ENCODE measurements at regions not wholly inside any gene's neighbourhood (a gene's known extent, or its start where the extent isn't known, plus 50 kb on each side); places are given as distances from the start of the nearest gene placed in this dataset.
A peak's percentile ranks its signal among the peaks of the same experiment; 100 is the strongest.

- 0% methylated on average over 1 of the region's 2 CpGs for WGBS (ENCODE audit: insufficient coverage)
- ChIA-PET CTCF (interaction anchor here (0.5 to 7.1 kb wide), 8 partner anchors 18 to 555 kb away, joined by 3 to 138 read pairs (median 4); no protein-coding TSS in a partner anchor), POLR2A (no interaction called here)
- DNase-seq, result no peak
- peaks cover 0 to 3% (median 0%) of the 10 kb centered on the region in 5 experiments for H3K27me3 ChIP-seq (replicated peaks in 2 of 5; ENCODE audit: control insufficient read depth in 4 of 5, insufficient read depth in 5 of 5, low read length in 4 of 5)
- peaks cover 0 to 2% (median 0%) of the 10 kb centered on the region in 4 experiments for H3K4me1 ChIP-seq (ENCODE audit: control extremely low read depth in 1 of 4, control insufficient read depth in 4 of 4, insufficient read depth in 4 of 4, low read length in 3 of 4)
- H3K9me3 ChIP-seq (ENCODE audit: control extremely low read depth in 1 of 5, control insufficient read depth in 4 of 5, insufficient read depth in 2 of 5, low read depth in 1 of 5, low read length in 4 of 5), result no peaks in the 10 kb centered on the region
- no peaks in the 10 kb centered on the region for H3K36me3 ChIP-seq (ENCODE audit: control insufficient read depth in 4 of 4, insufficient read depth in 4 of 4, low read length in 3 of 4)
- H3K27ac ChIP-seq (ENCODE audit: insufficient read depth in 1 of 2, low read depth in 1 of 2, low read length in 2 of 2, poor library complexity in 1 of 2, severe bottlenecking in 2 of 2), result no peak overlapping the region
- no peak overlapping the region for H3K4me3 ChIP-seq (ENCODE audit: control insufficient read depth in 1 of 7, extremely low read depth in 1 of 7, insufficient read depth in 4 of 7, low read depth in 2 of 7, low read length in 6 of 7)
These were observed 53.0 kb upstream of the ANKEF1 start for GRCh38 chr20:9981829-9982228.

GRCh38 chr20:9978397-9979004 is 56.3 kb upstream of the ANKEF1 start:
- peak overlapping the region in 1 of 7 experiments; percentile 51 for H3K4me3 ChIP-seq (ENCODE audit: control insufficient read depth in 1 of 7, extremely low read depth in 1 of 7, insufficient read depth in 4 of 7, low read depth in 2 of 7, low read length in 6 of 7)
- H3K27me3 ChIP-seq (replicated peaks in 2 of 5; ENCODE audit: control insufficient read depth in 4 of 5, insufficient read depth in 5 of 5, low read length in 4 of 5), result peaks cover 0 to 3% (median 0%) of the 10 kb centered on the region in 5 experiments
- peak; percentile 86 to 91 (median 91) for DNase-seq
- H3K9me3 ChIP-seq (ENCODE audit: control extremely low read depth in 1 of 5, control insufficient read depth in 4 of 5, insufficient read depth in 2 of 5, low read depth in 1 of 5, low read length in 4 of 5), result no peaks in the 10 kb centered on the region
- no peaks in the 10 kb centered on the region for H3K36me3 ChIP-seq (ENCODE audit: control insufficient read depth in 4 of 4, insufficient read depth in 4 of 4, low read length in 3 of 4)
- no peak overlapping the region for H3K27ac ChIP-seq (ENCODE audit: insufficient read depth in 1 of 2, low read depth in 1 of 2, low read length in 2 of 2, poor library complexity in 1 of 2, severe bottlenecking in 2 of 2)
- ChIA-PET CTCF (interaction anchor here (0.6 to 7.1 kb wide), 41 partner anchors 8 to 1567 kb away, joined by 3 to 138 read pairs (median 4); partner anchors contain the start of gene MKKS), POLR2A (interaction anchor here (0.7 to 0.9 kb wide), 2 partner anchors 115 to 573 kb away, joined by 3 read pairs; no protein-coding TSS in a partner anchor)
- peaks cover 0 to 2% (median 0%) of the 10 kb centered on the region in 4 experiments for H3K4me1 ChIP-seq (ENCODE audit: control extremely low read depth in 1 of 4, control insufficient read depth in 4 of 4, insufficient read depth in 4 of 4, low read length in 3 of 4)
- 54% methylated on average over 3 of the region's 6 CpGs for WGBS (ENCODE audit: insufficient coverage)

GRCh38 chr20:9977629-9978028 is 57.2 kb upstream of the ANKEF1 start:
- ChIA-PET POLR2A (interaction anchor here (0.9 kb wide), 1 partner anchor 116 kb away, joined by 3 read pairs; no protein-coding TSS in a partner anchor), CTCF (interaction anchor here (0.7 to 7.1 kb wide), 32 partner anchors 8 to 1567 kb away, joined by 3 to 138 read pairs (median 4); no protein-coding TSS in a partner anchor)
- H3K27ac ChIP-seq (ENCODE audit: insufficient read depth in 1 of 2, low read depth in 1 of 2, low read length in 2 of 2, poor library complexity in 1 of 2, severe bottlenecking in 2 of 2), result no peak overlapping the region
- peaks cover 0 to 3% (median 0%) of the 10 kb centered on the region in 5 experiments for H3K27me3 ChIP-seq (replicated peaks in 2 of 5; ENCODE audit: control insufficient read depth in 4 of 5, insufficient read depth in 5 of 5, low read length in 4 of 5)
- H3K36me3 ChIP-seq (ENCODE audit: control insufficient read depth in 4 of 4, insufficient read depth in 4 of 4, low read length in 3 of 4), result no peaks in the 10 kb centered on the region
- WGBS (ENCODE audit: insufficient coverage), result 57% methylated on average over 1 of the region's 1 CpG
- no peak overlapping the region for H3K4me3 ChIP-seq (ENCODE audit: control insufficient read depth in 1 of 7, extremely low read depth in 1 of 7, insufficient read depth in 4 of 7, low read depth in 2 of 7, low read length in 6 of 7)
- H3K4me1 ChIP-seq (ENCODE audit: control extremely low read depth in 1 of 4, control insufficient read depth in 4 of 4, insufficient read depth in 4 of 4, low read length in 3 of 4), result peaks cover 0 to 2% (median 0%) of the 10 kb centered on the region in 4 experiments
- H3K9me3 ChIP-seq (ENCODE audit: control extremely low read depth in 1 of 5, control insufficient read depth in 4 of 5, insufficient read depth in 2 of 5, low read depth in 1 of 5, low read length in 4 of 5), result no peaks in the 10 kb centered on the region
- no peak for DNase-seq

- Histone ChIP-seq H3K4me3 (ENCODE audit: control insufficient read depth in 1 of 7, extremely low read depth in 1 of 7, insufficient read depth in 4 of 7, low read depth in 2 of 7, low read length in 6 of 7) (no peak overlapping the region), H3K9me3 (ENCODE audit: control extremely low read depth in 1 of 5, control insufficient read depth in 4 of 5, insufficient read depth in 2 of 5, low read depth in 1 of 5, low read length in 4 of 5) (no peaks in the 10 kb centered on the region), H3K4me1 (ENCODE audit: control extremely low read depth in 1 of 4, control insufficient read depth in 4 of 4, insufficient read depth in 4 of 4, low read length in 3 of 4) (no peaks in the 10 kb centered on the region), H3K27me3 (replicated peaks in 2 of 5; ENCODE audit: control insufficient read depth in 4 of 5, insufficient read depth in 5 of 5, low read length in 4 of 5) (peaks cover 0 to 7% (median 0%) of the 10 kb centered on the region in 5 experiments), H3K27ac (ENCODE audit: insufficient read depth in 1 of 2, low read depth in 1 of 2, low read length in 2 of 2, poor library complexity in 1 of 2, severe bottlenecking in 2 of 2) (no peak overlapping the region), H3K36me3 (ENCODE audit: control insufficient read depth in 4 of 4, insufficient read depth in 4 of 4, low read length in 3 of 4) (no peaks in the 10 kb centered on the region)
- 83% methylated on average over 1 of the region's 2 CpGs for WGBS (ENCODE audit: insufficient coverage)
- POLR2A ChIA-PET, result no interaction called here
- CTCF ChIA-PET, result no interaction called here
- DNase-seq, result no peak
These were observed 60.5 kb upstream of the ANKEF1 start for GRCh38 chr20:9974324-9974723.

- no peak overlapping the region for H3K27ac ChIP-seq (ENCODE audit: insufficient read depth in 1 of 2, low read depth in 1 of 2, low read length in 2 of 2, poor library complexity in 1 of 2, severe bottlenecking in 2 of 2)
These were observed 63.0 kb upstream of the ANKEF1 start for GRCh38 chr20:9971746-9972145.

GRCh38 chr20:9969626-9970025 is 65.2 kb upstream of the ANKEF1 start:
- H3K4me1 ChIP-seq (ENCODE audit: control extremely low read depth in 1 of 4, control insufficient read depth in 4 of 4, insufficient read depth in 4 of 4, low read length in 3 of 4), result no peaks in the 10 kb centered on the region
- DNase-seq, result no peak
- no peaks in the 10 kb centered on the region for H3K36me3 ChIP-seq (ENCODE audit: control insufficient read depth in 4 of 4, insufficient read depth in 4 of 4, low read length in 3 of 4)
- H3K27ac ChIP-seq (ENCODE audit: insufficient read depth in 1 of 2, low read depth in 1 of 2, low read length in 2 of 2, poor library complexity in 1 of 2, severe bottlenecking in 2 of 2), result no peak overlapping the region
- ChIA-PET CTCF (interaction anchor here (1.3 kb wide), 1 partner anchor 9 kb away, joined by 7 read pairs; no protein-coding TSS in a partner anchor), POLR2A (no interaction called here)
- no peak overlapping the region for H3K4me3 ChIP-seq (ENCODE audit: control insufficient read depth in 1 of 7, extremely low read depth in 1 of 7, insufficient read depth in 4 of 7, low read depth in 2 of 7, low read length in 6 of 7)
- 100% methylated on average over 1 of the region's 1 CpG for WGBS (ENCODE audit: insufficient coverage)
- H3K27me3 ChIP-seq (replicated peaks in 2 of 5; ENCODE audit: control insufficient read depth in 4 of 5, insufficient read depth in 5 of 5, low read length in 4 of 5), result peaks cover 0 to 13% (median 2%) of the 10 kb centered on the region in 5 experiments
- no peaks in the 10 kb centered on the region for H3K9me3 ChIP-seq (ENCODE audit: control extremely low read depth in 1 of 5, control insufficient read depth in 4 of 5, insufficient read depth in 2 of 5, low read depth in 1 of 5, low read length in 4 of 5)

More at GRCh38 chr20:9971746-9972145, 63.0 kb upstream of the ANKEF1 start:
- no peaks in the 10 kb centered on the region for H3K36me3 ChIP-seq (ENCODE audit: control insufficient read depth in 4 of 4, insufficient read depth in 4 of 4, low read length in 3 of 4)
- H3K4me3 ChIP-seq (ENCODE audit: control insufficient read depth in 1 of 7, extremely low read depth in 1 of 7, insufficient read depth in 4 of 7, low read depth in 2 of 7, low read length in 6 of 7), result no peak overlapping the region
- POLR2A ChIA-PET, result no interaction called here
- CTCF ChIA-PET, result interaction anchor here (0.7 to 1.6 kb wide), 4 partner anchors 116 to 590 kb away, joined by 3 to 4 read pairs (median 4); no protein-coding TSS in a partner anchor
- no peak for DNase-seq
- H3K27me3 ChIP-seq (replicated peaks in 2 of 5; ENCODE audit: control insufficient read depth in 4 of 5, insufficient read depth in 5 of 5, low read length in 4 of 5), result peaks cover 0 to 13% (median under 1%) of the 10 kb centered on the region in 5 experiments
- 100% methylated on average over 1 of the region's 1 CpG for WGBS (ENCODE audit: insufficient coverage)
- H3K9me3 ChIP-seq (ENCODE audit: control extremely low read depth in 1 of 5, control insufficient read depth in 4 of 5, insufficient read depth in 2 of 5, low read depth in 1 of 5, low read length in 4 of 5), result no peaks in the 10 kb centered on the region
- no peaks in the 10 kb centered on the region for H3K4me1 ChIP-seq (ENCODE audit: control extremely low read depth in 1 of 4, control insufficient read depth in 4 of 4, insufficient read depth in 4 of 4, low read length in 3 of 4)

- ChIA-PET CTCF (interaction anchor here (1.7 to 2.5 kb wide), 2 partner anchors 11 to 123 kb away, joined by 5 to 9 read pairs; no protein-coding TSS in a partner anchor), POLR2A (no interaction called here)
- Histone ChIP-seq H3K9me3 (ENCODE audit: control extremely low read depth in 1 of 5, control insufficient read depth in 4 of 5, insufficient read depth in 2 of 5, low read depth in 1 of 5, low read length in 4 of 5) (no peaks in the 10 kb centered on the region), H3K4me3 (ENCODE audit: control insufficient read depth in 1 of 7, extremely low read depth in 1 of 7, insufficient read depth in 4 of 7, low read depth in 2 of 7, low read length in 6 of 7) (no peak overlapping the region), H3K36me3 (ENCODE audit: control insufficient read depth in 4 of 4, insufficient read depth in 4 of 4, low read length in 3 of 4) (no peaks in the 10 kb centered on the region), H3K27ac (ENCODE audit: insufficient read depth in 1 of 2, low read depth in 1 of 2, low read length in 2 of 2, poor library complexity in 1 of 2, severe bottlenecking in 2 of 2) (no peak overlapping the region), H3K27me3 (replicated peaks in 2 of 5; ENCODE audit: control insufficient read depth in 4 of 5, insufficient read depth in 5 of 5, low read length in 4 of 5) (peaks cover 0 to 13% (median 2%) of the 10 kb centered on the region in 5 experiments), H3K4me1 (ENCODE audit: control extremely low read depth in 1 of 4, control insufficient read depth in 4 of 4, insufficient read depth in 4 of 4, low read length in 3 of 4) (no peaks in the 10 kb centered on the region)
- 43% methylated on average over 1 of the region's 1 CpG for WGBS (ENCODE audit: insufficient coverage)
- DNase-seq, result no peak
These were observed 66.8 kb upstream of the ANKEF1 start for GRCh38 chr20:9968015-9968414.

Measured in common myeloid progenitor, CD34-positive (primary cell).